Activated effector memory CD4-positive, alpha-beta T cell treated with Interleukin-2 at 50 U/mL for 16 hours (primary cell): ENCODE measurements at regions not wholly inside any gene's neighbourhood (a gene's known extent, or its start where the extent isn't known, plus 50 kb on each side); places are given as distances from the start of the nearest gene placed in this dataset.

Experiments
- DNase-seq: peaks from one replicate; pipeline ENCODE4 v3.0.0-alpha.2; 2020

- DNase-seq: no peak
Observed at GRCh38 chr20:4427940-4428586, 179.0 kb upstream of the ADRA1D start.

DNA sequence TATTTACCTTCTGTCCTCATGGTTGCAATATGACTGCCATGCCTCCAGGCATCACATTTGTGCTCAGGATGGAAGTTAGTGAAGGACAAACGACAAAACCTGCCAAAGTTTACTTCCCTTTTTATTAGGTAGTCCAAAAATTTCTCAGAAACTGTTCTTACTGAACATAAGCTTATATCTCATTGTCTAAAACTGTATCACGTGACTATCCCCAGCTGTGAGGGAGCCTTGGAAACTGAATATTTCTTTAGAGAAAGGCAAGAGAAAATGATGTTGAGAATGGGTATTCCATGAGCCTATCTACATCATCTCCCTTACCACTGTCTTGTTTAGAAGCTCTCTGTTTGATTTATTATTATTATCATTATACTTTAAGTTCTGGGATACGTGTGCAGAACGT is 169.1 kb upstream of the ADRA1D start:
- DNase-seq: no peak

GRCh38 chr20:4415281-4415680 is 166.2 kb upstream of the ADRA1D start:
- DNase-seq: no peak

DNA sequence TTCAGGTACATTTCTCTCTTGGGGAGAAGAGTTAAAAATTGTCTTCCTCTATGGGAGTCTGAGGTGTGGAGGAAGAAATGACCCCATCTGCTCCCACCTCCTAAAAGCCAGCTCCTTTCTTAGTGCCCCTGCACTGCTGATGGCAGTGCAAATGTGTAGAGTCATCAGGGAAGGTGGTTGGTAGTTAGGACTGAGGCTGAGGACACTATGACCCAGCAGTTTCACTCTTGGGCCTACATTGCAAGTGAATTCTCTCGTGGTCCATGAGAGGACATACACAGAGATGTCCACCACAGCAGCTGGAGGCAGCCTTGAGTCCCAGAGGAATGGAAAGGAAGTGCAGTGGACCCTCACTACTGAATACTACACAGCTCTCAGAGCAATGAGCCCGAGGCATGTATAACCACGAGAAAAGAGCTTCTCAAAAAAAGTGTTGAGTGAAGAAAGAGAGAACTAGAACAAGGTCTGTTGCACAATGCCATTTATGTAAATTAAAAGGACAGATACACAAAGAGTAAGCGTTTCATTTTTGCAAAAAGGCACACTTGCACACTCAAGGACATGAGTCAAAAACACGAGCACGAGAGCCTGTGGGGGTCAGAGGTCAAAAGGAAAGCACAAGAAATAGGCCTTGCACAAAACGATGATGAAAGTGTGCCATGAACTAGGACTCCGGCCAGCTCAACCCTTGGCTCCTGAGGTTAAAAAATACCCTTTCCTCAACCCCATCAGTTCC is 164.4 kb upstream of the ADRA1D start:
- no peak for DNase-seq

GRCh38 chr20:4412216-4412615 is 163.1 kb upstream of the ADRA1D start:
- DNase-seq: no peak

DNA sequence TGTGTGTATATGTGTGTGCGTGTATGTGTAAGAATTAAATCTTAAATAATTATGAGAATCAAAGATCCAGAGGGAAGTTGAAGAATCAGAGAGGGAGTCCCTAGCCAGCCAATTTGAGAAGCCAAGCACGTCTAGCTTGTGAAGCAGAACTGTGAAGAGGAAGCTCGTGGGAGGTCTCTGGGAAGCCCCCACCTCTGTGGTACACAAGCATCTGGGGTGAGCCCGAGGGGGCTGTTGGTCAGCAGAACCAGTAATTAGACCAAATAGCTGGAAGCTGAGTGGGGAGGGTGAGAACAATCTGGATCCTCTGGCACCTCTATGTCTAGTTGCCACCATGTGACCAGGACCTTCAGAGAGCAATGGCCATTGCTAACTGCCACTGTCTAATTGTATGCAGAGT is 162.7 kb upstream of the ADRA1D start:
- DNase-seq: no peak

DNA sequence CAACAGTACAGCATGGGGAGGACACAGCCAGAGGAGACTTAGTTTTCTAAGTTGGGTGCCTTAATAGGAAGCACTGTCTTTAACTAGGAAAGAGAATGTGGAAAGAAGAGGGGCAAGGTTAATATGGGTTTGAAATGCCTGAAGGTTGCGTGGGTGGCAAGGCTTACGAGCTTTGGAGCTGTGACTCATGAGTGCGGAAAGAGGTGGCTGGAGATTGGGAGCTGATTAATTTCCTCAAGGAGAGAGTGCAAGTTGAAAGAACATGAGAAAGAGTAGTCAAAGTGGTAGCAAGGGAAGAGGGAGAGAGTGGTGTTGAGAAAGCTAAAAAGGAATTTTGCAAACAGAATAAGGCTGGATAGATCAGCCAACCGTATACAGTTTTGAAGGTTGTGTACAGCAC is 157.5 kb upstream of the ADRA1D start:
- no peak for DNase-seq

DNA sequence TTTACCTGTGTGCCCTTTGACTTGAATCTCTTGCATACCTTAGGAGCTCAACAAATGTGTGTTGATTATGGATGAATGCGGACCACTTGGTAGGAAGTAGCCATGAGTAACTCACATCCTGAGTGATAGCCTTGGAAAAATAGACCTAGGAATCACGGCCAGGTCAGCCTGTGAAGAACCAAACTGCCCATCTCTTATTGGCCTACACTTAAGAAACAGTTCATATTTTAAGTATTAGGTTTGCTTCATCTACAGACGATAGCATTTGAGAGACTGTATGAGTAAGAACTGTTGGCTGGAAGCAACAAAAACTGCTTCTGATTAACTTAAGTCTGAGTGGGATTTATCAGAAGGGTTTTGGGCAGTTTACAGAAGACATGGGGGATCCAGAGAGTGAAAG is 152.5 kb upstream of the ADRA1D start:
- no peak for DNase-seq

DNA sequence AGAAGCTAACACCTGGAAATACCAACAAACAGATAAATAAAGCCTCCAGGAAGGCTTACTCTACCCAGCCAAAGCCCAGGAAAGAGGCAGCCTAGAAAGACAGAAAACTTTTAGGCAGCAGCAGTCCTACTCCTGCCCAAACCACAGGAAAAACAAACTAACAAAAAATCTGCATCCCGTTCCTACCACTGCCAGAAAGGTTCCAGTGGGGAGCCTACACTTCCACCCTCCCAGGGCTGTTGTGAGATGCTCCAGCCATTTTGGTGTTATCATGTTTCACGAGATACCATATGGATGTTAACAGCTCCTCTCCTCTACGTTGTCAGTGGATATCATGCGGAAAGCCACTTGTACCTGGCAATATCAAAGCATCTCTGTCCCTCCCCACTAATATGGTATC is 135.9 kb upstream of the ADRA1D start:
- no peak for DNase-seq

- no peak for DNase-seq
Observed at GRCh38 chr20:4383961-4384360, 134.9 kb upstream of the ADRA1D start.

GRCh38 chr20:4375881-4376280 is 126.8 kb upstream of the ADRA1D start:
- no peak for DNase-seq

DNA sequence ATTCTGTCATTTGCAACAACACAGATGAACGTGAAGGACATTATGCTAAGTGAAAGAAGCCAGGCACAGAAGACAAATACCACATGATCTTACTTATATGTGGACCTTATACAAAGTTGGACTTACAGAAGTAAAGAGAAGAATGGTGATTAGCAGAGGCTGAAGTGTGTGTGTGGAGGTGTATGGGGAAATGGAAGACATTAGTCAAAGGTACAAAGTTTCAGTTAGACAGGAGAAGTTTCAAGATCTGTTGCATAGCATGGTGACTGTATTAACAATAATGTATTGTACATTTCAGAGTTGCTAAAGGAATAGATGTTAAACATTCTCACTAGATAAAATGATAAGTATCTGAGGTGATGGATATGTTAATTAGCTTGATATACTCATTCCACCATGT is 124.4 kb upstream of the ADRA1D start:
- no peak for DNase-seq

DNA sequence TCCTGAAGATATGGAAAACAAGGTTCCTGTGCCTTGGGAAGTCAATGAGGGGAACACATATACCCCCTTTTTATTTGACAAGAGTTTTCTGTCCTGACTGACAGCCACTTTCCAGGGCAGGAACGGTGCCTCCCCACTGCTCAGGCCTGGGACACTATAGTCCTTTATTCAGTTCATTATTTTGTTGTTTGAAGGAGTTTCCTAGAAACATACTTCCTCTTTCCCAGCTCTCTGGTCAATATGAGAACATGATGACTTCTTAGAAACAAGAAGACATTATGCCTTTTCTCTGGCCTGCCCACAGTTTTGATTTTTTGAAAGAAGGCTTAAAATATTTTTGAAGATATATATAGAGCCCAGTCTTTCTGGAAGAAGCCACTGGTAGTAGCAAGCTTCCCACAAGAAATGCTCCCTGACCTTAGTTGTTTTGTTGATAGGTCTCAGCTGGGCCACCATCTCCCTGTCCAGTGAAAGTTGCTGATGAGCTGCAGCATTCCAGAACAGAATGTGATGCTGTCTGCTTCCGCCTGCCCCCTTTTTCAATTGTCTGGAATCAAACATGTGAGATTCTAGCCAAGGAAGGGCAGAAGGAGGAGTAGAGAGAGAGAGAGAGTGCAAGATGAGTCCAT is 122.7 kb upstream of the ADRA1D start:
- no peak for DNase-seq

GRCh38 chr20:4370851-4371250 is 121.8 kb upstream of the ADRA1D start:
- DNase-seq: no peak

GRCh38 chr20:4369798-4370124 is 120.7 kb upstream of the ADRA1D start:
- no peak for DNase-seq

- DNase-seq: no peak
Observed at GRCh38 chr20:4369119-4369797, 120.2 kb upstream of the ADRA1D start.

GRCh38 chr20:4366076-4366475 is 117.0 kb upstream of the ADRA1D start:
- no peak for DNase-seq

DNA sequence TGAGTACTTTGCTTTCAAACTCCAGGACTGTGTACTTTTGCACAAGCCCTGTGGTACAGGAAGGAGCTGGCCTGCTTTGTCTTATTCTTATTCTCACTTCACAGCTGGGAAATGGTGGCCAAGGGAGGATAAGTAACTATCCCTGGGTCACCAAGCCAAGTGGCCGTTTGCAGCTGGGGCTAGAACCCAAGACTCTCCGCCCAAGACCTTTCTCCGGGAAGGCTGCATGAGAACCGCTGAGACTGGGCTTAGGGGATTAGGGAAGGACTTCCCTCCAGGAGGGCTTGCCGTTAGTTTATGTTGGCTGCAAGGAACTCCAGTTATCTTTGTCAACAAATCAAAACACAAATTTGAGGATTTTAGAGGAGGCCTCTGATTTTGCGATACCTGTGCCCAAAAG is 109.5 kb upstream of the ADRA1D start:
- DNase-seq: no peak

DNA sequence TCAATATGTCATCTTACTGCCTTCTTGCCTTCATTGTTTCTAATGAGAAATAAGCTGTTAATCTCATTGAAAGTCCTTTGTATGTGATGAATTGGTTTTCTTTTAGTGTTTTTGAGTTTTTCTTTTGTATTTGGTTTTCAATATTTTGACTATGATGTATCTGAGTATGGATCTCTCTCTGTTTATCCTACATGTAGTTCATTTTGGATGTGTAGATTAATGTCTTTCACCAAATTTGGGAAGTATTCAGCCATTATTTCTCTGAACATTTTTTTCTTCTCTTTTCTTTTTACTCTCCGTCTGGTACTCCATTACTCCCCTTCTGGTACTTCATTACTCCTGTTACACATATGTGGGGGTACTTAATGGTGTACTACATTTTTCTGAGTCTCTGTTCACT is 103.3 kb upstream of the ADRA1D start:
- DNase-seq: no peak

GRCh38 chr20:4350096-4350495 is 101.0 kb upstream of the ADRA1D start:
- no peak for DNase-seq

DNA sequence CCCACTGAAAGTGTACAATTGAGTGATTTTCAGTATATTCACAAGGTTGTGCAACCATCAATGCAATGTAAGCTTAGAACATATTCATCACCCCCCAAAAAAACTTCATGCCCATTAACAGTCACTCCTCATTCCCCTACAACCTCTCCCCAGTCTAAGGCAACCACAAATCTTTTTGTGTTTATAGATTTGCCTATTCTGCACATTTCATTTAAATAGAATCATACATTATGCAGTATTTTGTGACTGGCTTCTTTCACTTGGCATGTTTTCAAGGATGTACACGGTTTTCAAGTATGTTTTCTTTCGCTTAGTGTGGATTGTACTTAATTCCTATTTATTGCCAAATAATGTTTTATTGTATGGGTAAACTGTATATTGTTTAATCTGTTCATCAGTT is 95.6 kb upstream of the ADRA1D start:
- DNase-seq: no peak

GRCh38 chr20:4342609-4343008 is 93.5 kb upstream of the ADRA1D start:
- no peak for DNase-seq

DNA sequence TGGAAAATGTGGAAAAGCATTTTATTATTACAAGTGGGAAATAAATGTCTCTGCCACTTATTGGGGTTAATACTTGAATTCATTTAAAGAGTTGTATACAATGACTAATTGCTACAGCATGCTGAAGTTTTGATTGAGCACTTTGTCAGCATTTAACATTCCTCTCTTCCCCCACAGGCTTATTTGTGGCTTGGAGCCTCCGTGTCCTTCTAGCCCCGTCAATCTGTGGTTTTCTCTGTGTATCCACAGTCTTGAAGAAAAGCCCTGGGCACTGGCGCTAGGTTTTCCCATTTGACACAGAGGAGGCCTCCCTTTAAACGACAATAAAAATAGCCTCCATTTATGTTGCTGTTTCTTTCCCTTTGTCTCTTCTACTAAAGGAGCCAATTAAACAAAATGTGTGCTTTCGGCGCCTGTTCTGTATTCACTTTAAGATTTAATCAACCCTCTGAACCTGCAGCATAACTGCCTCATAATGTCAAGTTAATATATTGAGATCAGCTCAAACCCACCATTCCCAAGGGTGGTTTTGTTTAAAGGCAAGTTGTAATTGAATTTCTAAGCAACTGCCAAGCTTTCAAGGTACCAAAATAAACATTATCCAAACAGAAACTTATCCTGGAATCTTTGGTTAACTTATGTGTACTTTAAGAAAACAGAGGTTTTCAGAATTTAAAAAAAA is 92.9 kb upstream of the ADRA1D start:
- DNase-seq: no peak
